Keratinocyte (primary cell): ENCODE measurements at regions not wholly inside any gene's neighbourhood (a gene's known extent, or its start where the extent isn't known, plus 50 kb on each side); places are given as distances from the start of the nearest gene placed in this dataset.
"Not testable (repeated sequence)": the region's sequence is repeated elsewhere in the genome, so short reads cannot be mapped to it uniquely, and the experiment has no call there.

ENCODE experiments used
- DNase-seq: peaks from one replicate; pipeline ENCODE4 v3.0.0-alpha.2; 2011; ENCODE audit warnings: low read depth, missing footprints, low spot score
- FAIRE-seq: peaks from 2 replicates; lab custom pipeline; 2011; peaks lifted over from hg19 to GRCh38; lab: Jason Lieb, UNC
- H2AFZ ChIP-seq: 2 replicates; pipeline ENCODE4 v1.6.0; 2012; ENCODE audit warnings: low read length, control low read depth, inconsistent platforms; ENCODE audit not compliant: control insufficient read depth
- H3K27ac ChIP-seq: 2 replicates; pipeline ENCODE4 v1.5.1; 2011; ENCODE audit warnings: low read length; ENCODE audit not compliant: control insufficient read depth, insufficient read depth
- H3K27me3 ChIP-seq: 3 replicates; pipeline ENCODE4 v1.6.0; 2011; ENCODE audit warnings: low read length; ENCODE audit not compliant: control insufficient read depth, insufficient read depth; ENCODE audit errors: extremely low read depth
- H3K36me3 ChIP-seq, 2 experiments: 2 replicates in 1 of 2; 3 replicates in 1 of 2; pipeline ENCODE4 v1.5.1; 2011; ENCODE audit warnings: low read length in 2 of 2, mild to moderate bottlenecking in 1 of 2; ENCODE audit not compliant: control insufficient read depth in 2 of 2, insufficient read depth in 2 of 2; ENCODE audit errors: extremely low read depth in 1 of 2
- H3K4me1 ChIP-seq: 3 replicates; pipeline ENCODE4 v1.5.1; 2011; ENCODE audit warnings: low read length; ENCODE audit not compliant: control insufficient read depth, insufficient read depth; ENCODE audit errors: extremely low read depth
- H3K4me2 ChIP-seq: 3 replicates; pipeline ENCODE4 v1.6.0; 2011; ENCODE audit warnings: low read depth, low read length; ENCODE audit not compliant: control insufficient read depth, insufficient read depth; ENCODE audit errors: extremely low read depth
- H3K4me3 ChIP-seq, 3 experiments: fragments of 200-600 bp in 1 of 3; sonication (generic) in 1 of 3; 2 replicates in 2 of 3; 3 replicates in 1 of 3; pipeline ENCODE4 v1.5.1; 2011 to 2016; ENCODE audit warnings: low read length in 3 of 3, mild to moderate bottlenecking in 3 of 3, control low read depth in 2 of 3, inconsistent platforms in 1 of 3, low read depth in 1 of 3, mixed read lengths in 1 of 3, mixed run types in 1 of 3, moderate library complexity in 1 of 3; ENCODE audit not compliant: control insufficient read depth in 2 of 3, insufficient read depth in 2 of 3; ENCODE audit errors: extremely low read depth in 1 of 3
- H3K79me2 ChIP-seq: 2 replicates; pipeline ENCODE4 v1.6.0; 2012; ENCODE audit warnings: low read length; ENCODE audit not compliant: control insufficient read depth, insufficient read depth
- H3K9ac ChIP-seq: 3 replicates; pipeline ENCODE4 v1.6.0; 2011; ENCODE audit warnings: low read length; ENCODE audit not compliant: control insufficient read depth, insufficient read depth; ENCODE audit errors: extremely low read depth
- H3K9me1 ChIP-seq: 3 replicates; pipeline ENCODE4 v1.6.0; 2011; ENCODE audit warnings: low read length; ENCODE audit not compliant: control insufficient read depth, insufficient read depth; ENCODE audit errors: extremely low read depth
- H3K9me3 ChIP-seq: 2 replicates; pipeline ENCODE4 v1.5.1; 2012; ENCODE audit warnings: low read depth, low read length; ENCODE audit not compliant: control insufficient read depth
- H4K20me1 ChIP-seq: 3 replicates; pipeline ENCODE4 v1.6.0; 2011; ENCODE audit warnings: low read length; ENCODE audit not compliant: control insufficient read depth, insufficient read depth; ENCODE audit errors: extremely low read depth
- CTCF ChIP-seq, 3 experiments: IDR thresholded peaks in 1 of 3; conservative IDR thresholded peaks in 1 of 3; optimal IDR thresholded peaks in 1 of 3; 2 replicates in 2 of 3; 3 replicates in 1 of 3; pipeline versions ENCODE3 to v1.5.1; 2011; ENCODE audit warnings: low read length in 3 of 3, mild to moderate bottlenecking in 3 of 3, moderate library complexity in 2 of 3, control low read depth in 1 of 3, inconsistent platforms in 1 of 3; ENCODE audit not compliant: insufficient read depth in 2 of 3; ENCODE audit errors: extremely low read depth in 1 of 3
- EZH2 ChIP-seq: IDR thresholded peaks from one replicate; pipeline ENCODE4 v1.6.1; 2012; ENCODE audit warnings: inconsistent platforms, mild to moderate bottlenecking, low read length, moderate library complexity
- dilution Hi-C: fragments of 300-500 bp; cut with MboI; formaldehyde crosslinking; loops from one replicate; pipeline ENCODE4 v1.7.0; 2020; ENCODE audit warnings: low sequenced_read_pairs; ENCODE audit not compliant: extremely low pct_ligation_motif_present

- no peak for FAIRE-seq
- Histone ChIP-seq H3K9ac (no peak overlapping the region), H3K27ac (no peak overlapping the region)
These were observed 54.1 kb upstream of the PSAP start for GRCh38 chr10:71905164-71905563.

GRCh38 chr10:71903636-71904250, 52.7 kb upstream of the PSAP start:
- H3K4me3 ChIP-seq, H3K9me3 ChIP-seq, H3K9me1 ChIP-seq, DNase-seq, H3K4me1 ChIP-seq, H3K27me3 ChIP-seq, dilution Hi-C loops, H4K20me1 ChIP-seq, H3K36me3 ChIP-seq, H3K79me2 ChIP-seq: not testable (repeated sequence)
- H2AFZ ChIP-seq, result peak overlapping the region; percentile 74
- H3K9ac ChIP-seq, result peak overlapping the region; percentile 30
- H3K27ac ChIP-seq, result peak overlapping the region; percentile 28
- H3K4me2 ChIP-seq, result peak overlapping the region; percentile 50
- FAIRE-seq, result peak; percentile 17

More at GRCh38 chr10:71905164-71905563, 54.1 kb upstream of the PSAP start:
- Histone ChIP-seq H3K4me1 (peaks cover 4% of the 10 kb centered on the region), H3K27me3 (no peaks in the 10 kb centered on the region), H3K4me3 (no peak overlapping the region), H3K36me3 (no peaks in the 10 kb centered on the region), H2AFZ (no peak overlapping the region), H3K9me1 (no peaks in the 10 kb centered on the region), H3K9me3 (no peaks in the 10 kb centered on the region), H3K4me2 (no peak overlapping the region), H4K20me1 (no peaks in the 10 kb centered on the region), H3K79me2 (no peaks in the 10 kb centered on the region)
- dilution Hi-C loops, result no loop called here
- no peak for TF ChIP-seq CTCF (optimal IDR thresholded peaks at IDR 0.05 in 1 of 3, IDR thresholded peaks at IDR 0.05 in 1 of 3, conservative IDR thresholded peaks at IDR 0.05 in 1 of 3; ENCODE audit: extremely low read depth in 1 of 3, insufficient read depth in 2 of 3, low read length in 3 of 3)
- TF ChIP-seq EZH2, result no peak
- DNase-seq, result no peak

GRCh38 chr10:71902351-71902750, 51.3 kb upstream of the PSAP start:
- TF ChIP-seq CTCF (optimal IDR thresholded peaks at IDR 0.05 in 1 of 3, IDR thresholded peaks at IDR 0.05 in 1 of 3, conservative IDR thresholded peaks at IDR 0.05 in 1 of 3; ENCODE audit: extremely low read depth in 1 of 3, insufficient read depth in 2 of 3, low read length in 3 of 3) (no peak), EZH2 (no peak)
- Histone ChIP-seq H3K9ac (no peak overlapping the region), H3K9me3 (no peaks in the 10 kb centered on the region), H2AFZ (no peak overlapping the region), H3K4me2 (no peak overlapping the region), H3K36me3 (no peaks in the 10 kb centered on the region), H3K4me1 (peaks cover 4% of the 10 kb centered on the region), H3K27ac (no peak overlapping the region), H3K9me1 (no peaks in the 10 kb centered on the region), H3K4me3 (no peak overlapping the region), H3K79me2 (no peaks in the 10 kb centered on the region), H3K27me3 (no peaks in the 10 kb centered on the region), H4K20me1 (no peaks in the 10 kb centered on the region)
- dilution Hi-C loops, result no loop called here
- DNase-seq, result no peak
- FAIRE-seq, result no peak
